ENCODE measurements at regions not wholly inside any gene's neighbourhood (a gene's known extent, or its start where the extent isn't known, plus 50 kb on each side); places are given as distances from the start of the nearest gene placed in this dataset.

GRCh38 chr13:78133511-78133910, 214.9 kb upstream of the EDNRB start:
- TF ChIP-seq CTCF (IDR thresholded peaks at IDR 0.05; ENCODE audit: low read depth, low read length, poor library complexity, severe bottlenecking) (no peak), EZH2phosphoT487 (IDR thresholded peaks at IDR 0.05; ENCODE audit: borderline replicate concordance, low read length) (no peak)

All from DOHH2 (cell line).